ENCODE measurements at regions not wholly inside any gene's neighbourhood (a gene's known extent, or its start where the extent isn't known, plus 50 kb on each side); places are given as distances from the start of the nearest gene placed in this dataset.
"Not testable (repeated sequence)": the region's sequence is repeated elsewhere in the genome, so short reads cannot be mapped to it uniquely, and the experiment has no call there.

- no peak for DNase-seq
These were observed 120.3 kb downstream of the GATA3 start for GRCh38 chr10:8174762-8175161.

DNA sequence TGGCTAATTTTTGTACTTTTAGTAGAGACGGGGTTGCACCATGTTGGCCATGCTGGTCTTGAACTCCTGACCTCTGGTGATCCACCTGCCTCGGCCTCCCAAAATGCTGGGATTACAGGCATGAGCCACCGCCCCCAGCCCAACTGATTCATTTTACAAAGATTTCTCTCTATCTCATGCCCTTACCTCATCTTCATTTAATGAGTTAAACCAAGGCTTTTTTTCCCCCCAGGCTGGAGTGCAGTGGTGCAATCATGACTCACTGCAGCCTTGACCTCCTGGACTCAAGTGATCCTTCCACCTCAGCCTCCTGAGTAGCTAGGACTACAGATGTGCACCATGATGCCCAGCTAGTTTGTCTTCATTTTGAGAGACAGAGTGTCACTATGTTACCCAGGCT, 123.0 kb downstream of the GATA3 start:
- not testable (repeated sequence) for DNase-seq

- DNase-seq: not testable (repeated sequence)
These were observed 125.3 kb downstream of the GATA3 start for GRCh38 chr10:8179773-8180172.

- DNase-seq: no peak
These were observed 126.0 kb downstream of the GATA3 start for GRCh38 chr10:8180360-8181109.

GRCh38 chr10:8181496-8182157, 127.1 kb downstream of the GATA3 start:
- DNase-seq: no peak

- no peak for DNase-seq
These were observed 128.3 kb downstream of the GATA3 start for GRCh38 chr10:8182806-8183205.

DNA sequence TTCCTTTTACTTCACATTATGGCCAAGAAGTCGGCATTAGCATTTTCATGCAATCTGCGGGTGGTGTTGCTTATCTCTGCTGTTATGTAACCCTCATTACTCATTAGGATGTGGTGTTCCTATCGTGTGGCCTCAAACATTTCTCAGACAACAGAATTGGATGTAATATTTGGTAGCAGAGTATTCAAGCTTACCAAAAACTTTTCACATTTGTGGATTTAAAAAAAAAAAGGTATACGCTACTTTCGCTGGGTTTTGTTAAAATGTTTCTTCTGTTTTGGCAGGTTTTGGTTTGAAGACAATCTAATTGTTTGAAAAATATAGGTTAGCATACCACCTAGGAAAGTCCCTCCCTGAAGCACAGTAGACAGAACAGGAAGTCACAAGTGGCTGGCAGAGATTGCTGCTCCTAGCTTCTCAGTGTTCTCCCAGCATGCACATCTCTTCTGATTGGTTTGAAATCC, 128.8 kb downstream of the GATA3 start:
- no peak for DNase-seq

DNA sequence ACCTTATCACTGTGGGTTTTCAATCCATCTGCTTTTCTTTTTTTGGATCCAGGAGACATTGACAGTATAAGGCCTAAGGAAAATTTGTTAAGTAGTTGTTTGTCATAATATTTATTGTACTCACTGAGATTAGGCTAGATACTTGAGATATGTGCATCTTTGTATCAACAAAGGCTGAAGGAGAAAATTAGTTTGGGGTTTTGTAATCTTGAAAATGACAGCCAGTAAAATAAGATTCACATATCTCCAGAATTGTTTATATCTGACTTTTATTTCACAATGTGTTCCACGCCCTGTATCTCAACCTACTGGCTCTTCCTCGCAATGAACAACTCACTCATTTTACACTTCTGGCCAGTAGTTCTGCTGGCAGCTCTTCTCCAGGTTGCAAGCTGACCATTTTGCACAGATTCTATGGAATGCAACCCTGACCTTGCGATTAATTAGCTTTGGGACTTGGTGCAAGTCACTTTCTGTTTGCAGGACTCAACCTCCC, 132.7 kb downstream of the GATA3 start:
- no peak for DNase-seq

DNA sequence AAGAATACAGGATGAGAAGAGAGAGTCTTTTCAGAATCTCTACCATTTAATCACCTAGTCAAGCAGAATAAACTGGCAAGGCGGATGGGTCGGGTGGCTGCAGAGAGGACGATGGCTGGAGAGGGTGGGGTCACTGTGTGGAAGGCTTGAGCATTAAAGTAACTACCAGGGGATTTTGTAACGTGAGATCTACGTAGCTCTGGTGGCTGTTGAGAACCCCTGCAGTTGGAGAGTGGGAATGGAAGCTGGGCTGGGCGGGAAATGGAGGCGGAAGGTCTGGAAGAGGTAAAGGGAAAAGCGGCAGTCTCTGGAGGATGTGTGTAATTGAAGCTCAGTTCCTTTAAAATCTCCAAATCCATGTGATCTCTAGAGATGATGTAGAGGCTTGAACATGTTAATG, 135.0 kb downstream of the GATA3 start:
- DNase-seq: no peak

GRCh38 chr10:8192301-8192700, 137.8 kb downstream of the GATA3 start:
- no peak for DNase-seq

GRCh38 chr10:8193546-8193945, 139.1 kb downstream of the GATA3 start:
- DNase-seq: no peak

DNA sequence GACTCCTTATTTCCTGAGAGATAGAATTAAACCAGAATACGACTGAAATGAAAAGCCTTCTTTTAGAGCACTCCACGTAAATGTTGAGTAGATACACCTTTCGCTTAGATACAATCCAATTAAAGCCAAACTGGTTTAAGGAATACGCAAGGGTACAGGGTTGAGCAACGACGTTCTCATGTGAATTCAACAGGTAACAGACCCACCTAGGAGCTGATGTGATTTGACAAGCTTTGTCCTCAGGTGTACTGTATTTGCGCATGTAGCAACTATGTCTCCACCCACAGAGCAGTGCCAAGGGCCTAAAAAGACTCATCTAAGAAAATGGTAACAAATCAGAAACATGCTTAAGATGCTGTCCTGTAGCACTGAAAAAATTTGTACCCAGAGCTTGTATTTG, 139.6 kb downstream of the GATA3 start:
- DNase-seq: no peak

DNA sequence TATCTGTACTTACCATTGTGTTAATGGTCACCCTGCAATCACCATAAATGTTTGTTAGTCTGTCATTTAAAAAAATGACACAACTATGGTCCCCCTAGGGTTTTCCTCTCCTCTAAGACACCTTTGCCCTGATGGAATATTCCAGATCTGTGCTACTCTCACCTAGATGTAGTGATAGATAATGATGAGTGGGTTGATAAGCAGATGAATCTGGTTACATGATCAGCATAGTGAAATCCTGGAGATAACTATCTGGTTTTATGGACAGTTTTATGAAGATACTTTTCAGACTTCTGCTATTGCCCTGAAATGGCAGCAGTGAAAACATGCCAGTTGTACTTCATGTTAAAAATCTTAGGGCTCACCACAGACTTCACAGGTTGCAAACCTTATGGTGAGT, 152.4 kb downstream of the GATA3 start:
- DNase-seq: no peak

DNA sequence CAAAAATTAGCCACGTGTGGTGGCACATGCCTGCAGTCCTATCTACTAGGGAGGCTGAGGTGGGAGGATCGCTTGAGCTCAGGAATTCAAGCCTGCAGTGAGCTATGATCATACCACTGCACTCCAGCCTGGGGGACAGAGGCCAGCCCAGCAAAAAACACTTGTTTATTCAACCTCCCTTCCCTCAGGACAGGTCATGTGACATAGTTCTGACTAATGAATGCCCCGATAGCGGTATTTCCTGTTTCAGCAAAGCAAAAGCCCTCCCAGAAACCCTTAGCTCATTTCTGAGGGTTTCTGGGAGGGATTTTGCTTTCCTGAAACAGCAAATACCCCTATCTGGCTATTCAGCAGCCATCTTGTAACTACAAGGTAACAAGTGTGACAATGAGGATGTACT, 157.1 kb downstream of the GATA3 start:
- DNase-seq: no peak

DNA sequence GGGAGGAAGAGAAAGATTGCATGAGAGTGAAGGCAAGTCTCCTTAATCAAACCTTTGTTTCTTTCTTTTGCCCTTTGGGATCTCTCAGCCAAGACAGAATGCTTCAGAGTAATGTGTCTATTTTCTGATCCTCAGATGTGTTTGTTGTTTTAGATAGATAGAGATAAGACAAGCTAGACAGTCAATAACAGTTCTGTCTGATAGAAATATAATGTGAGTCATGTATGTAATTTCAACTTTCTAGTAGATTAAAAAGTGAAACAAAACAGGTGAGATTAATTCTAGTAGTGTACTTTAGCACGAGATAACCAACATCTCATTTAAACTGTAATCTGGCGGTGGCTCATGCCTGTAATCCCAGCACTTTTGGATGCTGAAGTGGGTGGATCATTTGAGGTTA, 159.2 kb downstream of the GATA3 start:
- no peak for DNase-seq

- no peak for DNase-seq
These were observed 160.1 kb downstream of the GATA3 start for GRCh38 chr10:8214587-8214986.

- DNase-seq: no peak
These were observed 162.4 kb downstream of the GATA3 start for GRCh38 chr10:8216893-8217292.

GRCh38 chr10:8221451-8221850, 167.0 kb downstream of the GATA3 start:
- DNase-seq: no peak

GRCh38 chr10:8224591-8224990, 170.1 kb downstream of the GATA3 start:
- DNase-seq: no peak

GRCh38 chr10:8225187-8225586, 170.7 kb downstream of the GATA3 start:
- DNase-seq: no peak

DNA sequence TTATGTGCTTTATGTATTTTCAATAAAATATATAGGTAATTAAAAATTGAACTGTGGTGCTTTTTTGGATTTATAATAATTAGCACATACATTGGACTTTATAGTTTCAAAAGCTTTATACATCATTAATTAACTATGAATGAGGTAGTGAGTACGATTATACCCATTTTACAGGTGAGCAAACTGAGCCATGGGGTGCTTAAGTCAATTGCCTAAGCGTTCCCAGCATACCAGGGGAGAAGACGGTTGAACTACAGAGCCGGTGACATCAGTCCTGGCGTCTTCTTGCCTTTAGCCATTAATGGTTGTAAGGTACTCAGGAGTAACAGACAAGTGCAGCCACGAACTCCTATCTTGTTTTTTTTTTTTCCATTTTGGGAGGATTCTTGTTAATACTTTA, 172.8 kb downstream of the GATA3 start:
- no peak for DNase-seq

GRCh38 chr10:8229153-8229552, 174.7 kb downstream of the GATA3 start:
- no peak for DNase-seq

GRCh38 chr10:8230902-8231301, 176.4 kb downstream of the GATA3 start:
- no peak for DNase-seq

GRCh38 chr10:8233049-8233448, 178.6 kb downstream of the GATA3 start:
- DNase-seq: no peak
